ENCODE measurements at regions not wholly inside any gene's neighbourhood (a gene's known extent, or its start where the extent isn't known, plus 50 kb on each side); places are given as distances from the start of the nearest gene placed in this dataset.

GRCh38 chr10:31158011-31158658, 126.5 kb upstream of the ZNF438 start:
- no peak for DNase-seq
- ATAC-seq = no peak
- intact Hi-C loops (cut with DNase I, micrococcal nuclease) = no loop called here

- DNase-seq (no peak), ATAC-seq (no peak)
- intact Hi-C loops (cut with DNase I, micrococcal nuclease) = no loop called here
Measured at GRCh38 chr10:31166606-31167005, 134.9 kb upstream of the ZNF438 start.

- intact Hi-C loops (cut with DNase I, micrococcal nuclease) = no loop called here
- DNase-seq = no peak
- ATAC-seq = no peak
Measured at GRCh38 chr10:31170636-31171035, 139.0 kb upstream of the ZNF438 start.

DNA sequence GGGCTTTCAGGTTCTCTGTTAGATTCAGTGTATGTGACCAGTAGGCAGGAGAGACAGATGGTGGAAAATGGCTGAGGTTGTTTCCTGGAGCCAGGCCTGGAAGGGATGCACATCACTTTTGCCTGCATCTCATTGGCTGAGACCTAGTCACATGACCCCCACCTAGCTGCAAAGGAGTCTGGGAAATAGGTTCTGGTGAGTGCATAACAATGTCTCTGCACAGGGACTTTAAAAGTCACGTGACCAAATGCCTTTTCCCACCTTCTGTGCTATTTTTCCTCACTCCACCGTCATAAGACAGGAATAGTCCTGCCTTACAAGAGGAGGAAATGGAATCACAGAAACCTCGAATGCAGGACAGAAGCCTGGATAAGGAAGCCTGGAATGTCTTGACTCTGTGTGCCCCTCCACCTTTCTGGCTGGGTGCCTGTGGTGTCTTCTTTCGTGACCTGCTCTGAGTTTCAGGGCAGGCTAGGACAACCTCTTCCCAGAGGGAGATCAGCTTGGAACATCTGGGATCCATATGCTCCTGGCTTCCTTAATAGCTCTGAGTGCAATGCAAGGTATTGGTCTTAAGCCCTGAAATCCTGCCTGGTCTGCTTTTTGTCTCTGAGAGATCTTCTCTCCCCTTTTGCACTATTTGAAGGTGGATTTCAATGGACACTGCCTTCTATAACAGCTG, 139.9 kb upstream of the ZNF438 start:
- ATAC-seq (no peak), DNase-seq (no peak)
- intact Hi-C loops (cut with DNase I, micrococcal nuclease) = no loop called here

DNA sequence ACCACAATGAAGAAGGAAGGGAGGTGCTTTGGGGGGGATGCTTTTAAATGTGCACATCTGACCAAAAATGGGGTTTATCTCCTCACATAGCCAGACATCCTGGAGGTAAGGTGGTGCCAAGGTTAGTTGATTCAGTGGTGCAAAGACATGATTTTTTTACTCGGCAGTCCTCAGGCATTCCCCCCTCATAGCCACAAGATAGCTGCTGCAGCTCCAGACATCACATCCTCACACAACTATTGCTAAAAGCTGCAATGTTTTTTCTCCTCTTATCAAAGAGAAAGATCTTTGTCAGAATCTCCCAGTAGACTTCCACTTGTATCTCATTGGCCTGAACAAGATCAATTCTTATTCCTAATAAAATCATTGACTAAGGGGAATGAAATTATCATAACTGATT, 141.3 kb upstream of the ZNF438 start:
- intact Hi-C loops (cut with DNase I, micrococcal nuclease) = no loop called here
- DNase-seq = no peak
- no peak for ATAC-seq

GRCh38 chr10:31173752-31174151, 142.1 kb upstream of the ZNF438 start:
- ATAC-seq = no peak
- no peak for DNase-seq

DNA sequence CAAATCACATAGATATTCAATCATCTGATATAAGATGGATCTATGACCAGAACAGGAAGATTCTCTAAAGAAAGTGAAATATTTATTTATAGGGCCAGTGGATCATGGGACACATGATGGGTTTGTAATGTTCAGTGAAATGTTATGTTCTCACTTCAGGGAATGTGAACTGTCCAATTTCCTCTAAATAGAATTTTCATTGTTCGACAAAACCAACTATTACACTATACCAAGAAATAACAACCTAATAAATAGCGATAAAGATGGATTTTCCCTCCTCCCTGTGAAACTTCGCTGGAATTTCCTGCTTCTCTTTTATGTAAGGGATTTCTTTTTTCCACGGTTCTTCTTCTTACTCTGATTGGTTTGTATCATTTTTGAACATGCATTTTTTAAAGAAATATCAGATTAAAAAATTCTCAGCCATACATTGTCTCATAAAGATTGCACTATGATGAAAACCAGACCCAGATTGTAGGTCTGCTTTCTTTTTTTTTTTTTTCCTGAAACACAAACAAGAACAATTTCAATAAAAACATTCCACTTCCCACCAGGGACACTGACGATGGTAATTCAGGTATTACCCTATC, 139.8 kb upstream of the ZEB1 start:
- ATAC-seq = no peak
- intact Hi-C loops (cut with DNase I, micrococcal nuclease) = no loop called here
- DNase-seq = no peak

More at GRCh38 chr10:31173752-31174151, 142.1 kb upstream of the ZNF438 start:
- intact Hi-C loops (cut with DNase I, micrococcal nuclease) = no loop called here

GRCh38 chr10:31186225-31187000, 132.6 kb upstream of the ZEB1 start:
- no peak for DNase-seq
- intact Hi-C loops (cut with DNase I, micrococcal nuclease) = no loop called here
- no peak for ATAC-seq

GRCh38 chr10:31187182-31187581, 131.8 kb upstream of the ZEB1 start:
- ATAC-seq (no peak), DNase-seq (no peak)
- intact Hi-C loops (cut with DNase I, micrococcal nuclease) = no loop called here

DNA sequence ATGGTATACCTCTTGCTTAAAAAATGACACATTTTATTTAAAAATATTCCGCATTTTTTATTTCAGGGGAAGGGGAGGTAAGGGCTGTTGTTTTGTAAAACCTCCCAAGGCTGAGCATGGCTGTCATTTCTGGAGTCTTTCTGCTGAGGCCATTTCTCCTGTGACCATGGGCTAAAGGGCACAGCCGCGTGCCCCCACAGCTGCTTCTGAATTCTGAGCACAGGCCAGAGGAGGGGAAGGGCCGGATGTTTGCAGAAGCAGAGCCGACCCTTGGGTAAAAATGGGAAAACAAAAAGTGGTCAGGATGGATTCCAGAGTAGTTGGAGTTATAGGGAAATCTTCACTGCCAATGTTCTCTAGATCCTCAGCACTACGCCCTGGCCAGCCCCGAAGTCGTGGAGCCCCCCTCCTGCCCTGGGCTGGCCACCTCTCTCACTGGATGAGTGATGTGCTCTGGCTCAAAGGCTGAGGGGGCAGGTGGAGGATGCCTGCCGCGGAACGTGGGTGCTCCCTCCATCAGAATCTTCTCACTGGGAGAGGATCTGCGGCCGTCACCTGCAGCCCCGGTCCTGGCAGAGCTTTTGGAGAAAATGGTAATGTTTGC, 131.3 kb upstream of the ZEB1 start:
- DNase-seq = no peak
- intact Hi-C loops (cut with DNase I, micrococcal nuclease) = no loop called here
- no peak for ATAC-seq

- intact Hi-C loops (cut with DNase I, micrococcal nuclease) = no loop called here
- DNase-seq (no peak), ATAC-seq (no peak)
Measured at GRCh38 chr10:31188792-31189406, 130.1 kb upstream of the ZEB1 start.

DNA sequence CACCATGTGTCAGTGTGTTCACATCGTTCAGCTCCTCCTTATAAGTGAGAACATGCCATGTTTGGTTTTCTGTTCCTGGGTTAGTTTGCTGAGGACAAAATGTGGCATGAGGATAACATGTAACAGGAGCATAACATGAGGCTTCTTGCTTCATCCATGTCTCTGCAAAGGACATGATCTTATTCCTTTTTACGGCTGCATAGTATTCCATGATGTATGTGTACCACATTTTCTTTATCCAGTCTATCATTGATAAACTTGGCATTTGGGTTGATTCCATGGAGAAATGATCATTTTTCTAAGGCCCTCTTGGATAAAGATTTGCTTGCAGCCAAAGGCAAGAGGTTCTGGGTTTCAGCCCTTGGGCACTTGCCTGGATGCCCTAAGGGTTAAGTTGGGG, 128.5 kb upstream of the ZEB1 start:
- DNase-seq (no peak), ATAC-seq (no peak)
- intact Hi-C loops (cut with DNase I, micrococcal nuclease) = no loop called here

GRCh38 chr10:31192475-31192874, 126.5 kb upstream of the ZEB1 start:
- intact Hi-C loops (cut with DNase I, micrococcal nuclease) = no loop called here
- DNase-seq = no peak
- ATAC-seq = no peak

- ATAC-seq = no peak
- intact Hi-C loops (cut with DNase I, micrococcal nuclease) = no loop called here
- DNase-seq = no peak
Measured at GRCh38 chr10:31194986-31195385, 124.0 kb upstream of the ZEB1 start.

DNA sequence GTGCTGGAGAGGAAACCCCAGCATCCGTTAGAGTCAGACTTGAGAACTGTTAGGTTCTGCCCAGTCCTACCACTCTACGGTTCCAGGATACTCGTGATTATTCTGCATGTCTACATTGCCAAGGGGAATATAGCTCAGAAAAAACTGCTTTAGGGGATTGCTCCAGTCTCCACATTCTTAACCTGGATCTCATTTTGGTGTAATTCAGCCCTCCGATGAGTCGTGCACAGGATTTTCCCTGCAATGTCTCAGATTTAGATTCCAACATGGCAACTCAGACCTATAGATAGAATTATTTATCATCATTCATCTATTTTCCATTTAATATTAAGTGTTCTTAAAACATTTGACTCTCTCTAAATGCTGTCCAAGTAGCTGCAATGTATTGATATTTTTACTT, 121.1 kb upstream of the ZEB1 start:
- no peak for ATAC-seq
- intact Hi-C loops (cut with DNase I, micrococcal nuclease) = no loop called here

DNA sequence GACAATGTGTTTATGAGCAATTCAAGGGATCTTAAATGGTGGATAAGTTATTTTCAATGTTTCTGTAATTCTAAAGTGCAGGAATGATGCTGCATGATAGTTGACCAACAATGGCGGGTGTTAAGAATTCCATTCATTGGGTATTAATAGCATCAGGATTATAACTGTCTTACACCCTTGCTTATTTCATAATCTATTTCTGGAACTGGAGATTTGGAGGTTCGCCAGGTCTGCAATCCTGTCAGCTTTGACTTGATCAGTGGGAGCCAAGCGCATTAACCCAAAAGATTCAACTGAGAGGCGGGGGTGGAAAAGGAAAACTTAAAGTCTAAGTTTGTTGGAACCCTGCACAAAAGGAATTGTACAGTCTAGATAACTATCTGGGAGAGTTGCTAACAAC, 114.9 kb upstream of the ZEB1 start:
- no peak for DNase-seq
- intact Hi-C loops (cut with DNase I, micrococcal nuclease) = no loop called here

More for the DNA sequence above, 121.1 kb upstream of the ZEB1 start:
- DNase-seq = no peak

GRCh38 chr10:31207636-31208035, 111.4 kb upstream of the ZEB1 start:
- ATAC-seq (no peak), DNase-seq (no peak)
- intact Hi-C loops (cut with DNase I, micrococcal nuclease) = no loop called here

More for the DNA sequence above, 114.9 kb upstream of the ZEB1 start:
- ATAC-seq = no peak

- intact Hi-C loops (cut with DNase I, micrococcal nuclease) = no loop called here
- no peak for DNase-seq
- ATAC-seq = no peak
Measured at GRCh38 chr10:31209478-31209877, 109.5 kb upstream of the ZEB1 start.

GRCh38 chr10:31210190-31210589, 108.8 kb upstream of the ZEB1 start:
- ATAC-seq = no peak
- DNase-seq = no peak
- intact Hi-C loops (cut with DNase I, micrococcal nuclease) = no loop called here

Data from left colon (tissue), 2 donors.